HG03520 (cell line): ENCODE measurements at regions not wholly inside any gene's neighbourhood (a gene's known extent, or its start where the extent isn't known, plus 50 kb on each side); places are given as distances from the start of the nearest gene placed in this dataset.

Experiments
- ATAC-seq: cut with Tn5 transposase; IDR thresholded peaks from one replicate; pipeline ENCODE4 v1.9.1; 2021; ENCODE audit warnings: mild to moderate bottlenecking, moderate library complexity; ENCODE audit not compliant: unreplicated experiment

- ATAC-seq, result no peak
Measured at GRCh38 chr20:60599381-60599780, 641.2 kb downstream of the CDH26 start.

DNA sequence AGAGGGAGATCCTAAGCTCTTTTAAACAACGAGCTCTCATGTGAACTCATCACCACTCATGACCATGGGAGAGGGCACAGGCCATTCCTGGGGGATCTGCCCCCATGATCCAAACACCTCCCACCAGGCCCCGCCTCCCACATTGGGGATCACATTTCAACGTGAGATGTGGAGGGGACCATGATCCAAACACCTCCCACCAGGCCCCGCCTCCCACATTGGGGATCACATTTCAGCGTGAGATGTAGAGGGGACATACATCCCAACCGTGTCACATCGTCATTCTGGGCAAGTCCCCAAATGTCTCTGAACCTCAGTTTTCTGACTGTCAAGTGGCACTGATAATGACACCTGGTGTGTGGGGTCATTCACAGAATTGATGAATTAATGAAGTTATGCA, 641.8 kb downstream of the CDH26 start:
- no peak for ATAC-seq

DNA sequence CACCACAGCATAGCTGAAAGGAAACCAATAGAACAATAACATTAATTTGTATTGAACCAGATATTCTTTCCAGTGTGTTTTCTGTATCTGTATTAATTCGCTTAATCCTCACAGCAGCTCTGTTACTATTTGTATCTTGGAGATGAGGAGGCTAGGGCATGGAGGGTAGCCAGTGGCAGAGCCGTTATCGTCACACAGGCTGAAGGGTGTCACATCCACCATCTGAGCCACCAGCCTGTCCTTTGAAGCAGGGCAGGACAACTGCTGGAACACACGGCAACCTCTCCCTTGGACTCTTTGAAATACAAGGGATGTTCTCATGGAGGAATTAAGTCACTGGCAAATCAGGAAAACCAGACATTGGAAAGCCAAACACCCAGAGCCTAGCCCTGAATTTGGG, 628.0 kb upstream of the CDH4 start:
- ATAC-seq, result no peak

DNA sequence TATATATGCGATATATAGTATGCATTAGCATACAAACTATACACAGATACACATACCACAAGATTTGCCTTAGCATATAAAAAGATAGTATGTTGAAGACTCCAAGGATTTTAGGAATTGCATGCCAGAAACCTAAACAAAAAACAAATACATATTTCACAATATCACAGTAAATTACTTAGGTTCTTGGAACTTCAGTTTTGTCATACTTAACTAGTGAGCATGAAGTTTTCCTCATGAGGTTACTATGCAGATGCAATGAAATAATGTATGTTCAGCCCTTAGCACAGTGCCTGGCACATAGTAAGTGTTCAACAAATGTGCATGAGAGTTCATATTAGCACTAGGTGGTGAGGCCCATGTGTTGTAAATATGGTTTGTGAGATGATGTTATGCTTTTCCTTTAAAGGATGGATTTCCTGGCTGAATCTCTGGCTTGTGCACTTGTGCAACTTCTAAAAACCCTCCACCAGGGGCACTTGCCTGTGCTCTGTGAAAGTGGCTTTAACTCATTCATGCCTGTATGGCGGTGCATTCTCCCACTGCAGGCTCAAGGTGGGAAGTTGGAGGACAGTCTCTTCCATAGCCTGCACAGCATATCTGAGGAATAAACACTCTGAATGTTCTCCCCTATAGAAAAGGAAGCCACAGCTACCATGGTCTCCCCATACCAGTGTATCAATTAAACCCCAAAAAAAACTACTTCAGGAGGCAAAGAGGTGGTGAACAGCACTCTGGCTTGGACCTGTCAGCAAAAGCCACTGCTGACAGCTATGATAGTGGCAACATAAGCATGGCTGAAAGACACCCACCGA, 624.1 kb upstream of the CDH4 start:
- no peak for ATAC-seq

GRCh38 chr20:60628749-60629148, 623.3 kb upstream of the CDH4 start:
- ATAC-seq, result no peak

GRCh38 chr20:60629206-60629605, 622.9 kb upstream of the CDH4 start:
- no peak for ATAC-seq

- no peak for ATAC-seq
Measured at GRCh38 chr20:60630609-60631008, 621.5 kb upstream of the CDH4 start.

DNA sequence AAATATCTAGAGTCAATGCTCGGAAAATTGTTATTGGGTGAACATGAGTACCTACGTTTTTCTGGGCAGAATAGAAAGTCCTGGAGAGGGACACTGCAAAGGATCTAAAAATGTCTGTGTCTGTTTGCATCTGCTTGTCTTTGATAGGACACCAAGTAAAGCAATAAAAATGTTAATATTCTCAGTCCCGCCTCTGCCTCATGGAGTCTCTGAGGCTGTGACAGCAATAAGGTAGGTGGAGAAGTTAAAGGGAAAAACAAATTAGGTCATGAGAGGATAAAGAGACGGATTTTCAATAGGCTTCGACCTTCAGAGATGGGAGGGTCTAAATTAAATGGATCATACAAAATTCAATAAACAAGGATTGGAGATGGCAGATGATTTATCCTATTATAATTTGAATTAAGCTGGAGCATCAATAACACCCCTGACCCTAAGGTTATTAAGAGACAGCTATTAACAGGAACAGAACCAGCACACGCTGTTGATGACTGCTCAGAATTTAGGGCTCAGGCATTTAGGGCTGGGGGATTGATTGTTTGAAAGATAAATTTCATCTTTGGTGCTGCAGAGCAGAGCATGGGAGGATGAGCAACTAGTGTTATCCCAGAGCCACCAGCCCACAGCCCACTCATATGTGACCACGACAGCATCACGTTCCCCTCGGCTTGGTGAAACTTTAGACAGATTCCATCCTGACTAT, 620.3 kb upstream of the CDH4 start:
- no peak for ATAC-seq

DNA sequence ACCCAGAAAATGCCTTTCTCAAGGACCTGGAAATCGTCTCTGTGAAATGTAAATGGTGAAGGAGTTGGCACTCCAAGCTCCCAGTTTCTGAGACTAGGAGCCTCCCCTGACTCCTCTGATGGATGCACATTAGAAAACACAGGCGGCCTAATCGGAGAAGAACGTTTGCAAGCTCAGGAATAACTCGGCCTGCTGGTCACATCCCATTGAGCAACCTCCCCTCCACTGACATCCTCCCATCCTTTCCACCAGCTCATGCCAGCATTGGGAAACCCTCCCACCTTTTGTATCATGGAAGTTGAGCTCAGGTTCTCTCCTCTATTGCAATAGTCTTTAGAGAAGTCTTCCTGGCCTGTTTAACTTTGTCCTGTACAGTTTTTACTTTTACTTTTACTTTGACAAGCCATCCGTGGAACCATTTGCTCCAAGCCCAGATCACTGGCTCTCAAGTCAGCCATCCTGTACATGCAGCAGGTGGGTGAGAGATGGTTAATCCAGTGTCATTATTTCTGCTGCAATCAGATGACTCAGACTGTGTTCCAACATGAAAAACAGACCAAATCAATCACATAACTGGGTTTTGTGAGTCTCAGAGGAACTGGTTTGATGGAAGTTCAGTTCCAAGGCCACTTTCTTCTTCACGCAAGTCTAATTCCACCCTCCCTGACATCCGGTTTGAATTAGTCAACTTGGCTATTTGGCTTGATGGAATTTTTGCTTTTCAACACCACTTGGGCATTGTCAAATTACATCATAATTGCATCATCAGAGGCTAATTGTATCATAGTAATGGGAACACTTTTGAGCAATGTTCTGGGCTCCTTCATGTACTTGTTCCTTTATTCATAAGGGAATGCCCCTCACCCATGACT, 619.4 kb upstream of the CDH4 start:
- no peak for ATAC-seq

GRCh38 chr20:60634491-60635172, 617.4 kb upstream of the CDH4 start:
- ATAC-seq, result no peak

GRCh38 chr20:60636417-60636816, 615.6 kb upstream of the CDH4 start:
- no peak for ATAC-seq

GRCh38 chr20:60637801-60638200, 614.3 kb upstream of the CDH4 start:
- ATAC-seq, result no peak

DNA sequence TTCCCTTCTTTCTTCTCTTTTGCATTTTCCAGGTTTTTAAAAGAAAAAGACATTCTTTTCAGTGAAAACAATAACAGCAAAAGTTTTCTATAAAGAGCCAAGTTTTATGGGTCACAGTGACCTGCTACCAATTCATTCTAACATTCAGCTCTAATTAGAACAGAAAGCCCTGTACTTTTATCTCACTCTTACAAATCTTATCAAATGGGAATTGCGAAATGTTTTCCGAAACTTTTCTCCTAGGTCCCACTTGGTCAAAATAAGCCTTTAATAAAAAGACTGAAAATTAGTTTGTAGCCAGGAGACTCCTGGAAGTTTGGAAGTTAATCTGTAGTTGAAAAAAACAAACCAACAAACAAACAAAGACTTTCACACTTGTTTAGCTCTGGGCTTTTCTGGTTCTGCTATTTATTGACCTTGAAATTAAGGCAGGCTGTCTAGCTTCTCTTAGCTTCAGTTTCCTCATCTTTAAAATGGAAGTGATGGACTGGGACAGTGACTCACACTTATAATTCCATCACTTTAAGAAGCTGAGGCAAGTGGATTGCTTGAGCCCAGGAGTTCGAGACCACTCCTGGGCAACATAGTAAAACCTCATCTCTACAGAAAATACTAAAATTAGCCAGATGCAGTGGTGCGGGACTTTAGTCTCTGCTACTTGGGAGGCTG, 613.5 kb upstream of the CDH4 start:
- ATAC-seq, result no peak

DNA sequence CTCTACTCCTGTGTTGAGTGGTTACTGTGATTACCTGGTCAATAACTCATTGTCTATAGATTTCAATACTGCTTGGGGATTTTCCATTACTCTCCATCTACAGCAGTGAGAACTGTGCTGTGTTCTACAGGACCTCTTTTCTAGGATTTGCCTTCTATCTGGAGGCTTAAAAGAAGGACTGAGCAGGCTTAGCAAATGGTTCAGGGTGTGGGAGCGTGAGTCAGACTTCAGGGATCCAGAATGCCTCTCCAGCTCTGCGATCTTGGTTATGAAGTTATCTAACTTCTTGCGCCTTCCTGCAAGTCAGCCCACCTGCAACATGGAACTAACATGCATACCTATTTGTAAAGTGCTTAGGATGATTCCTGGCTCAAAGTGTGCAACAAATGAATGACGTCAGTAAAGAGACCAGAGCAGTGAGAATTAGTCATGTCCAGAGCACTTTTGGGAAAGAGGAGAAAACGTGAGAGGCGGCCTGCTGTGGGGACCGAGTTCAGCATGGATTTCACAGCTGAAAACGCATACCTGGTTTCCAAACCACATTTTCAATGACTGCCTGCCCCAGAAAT, 610.1 kb upstream of the CDH4 start:
- no peak for ATAC-seq

- ATAC-seq, result no peak
Measured at GRCh38 chr20:60642541-60642940, 609.5 kb upstream of the CDH4 start.

DNA sequence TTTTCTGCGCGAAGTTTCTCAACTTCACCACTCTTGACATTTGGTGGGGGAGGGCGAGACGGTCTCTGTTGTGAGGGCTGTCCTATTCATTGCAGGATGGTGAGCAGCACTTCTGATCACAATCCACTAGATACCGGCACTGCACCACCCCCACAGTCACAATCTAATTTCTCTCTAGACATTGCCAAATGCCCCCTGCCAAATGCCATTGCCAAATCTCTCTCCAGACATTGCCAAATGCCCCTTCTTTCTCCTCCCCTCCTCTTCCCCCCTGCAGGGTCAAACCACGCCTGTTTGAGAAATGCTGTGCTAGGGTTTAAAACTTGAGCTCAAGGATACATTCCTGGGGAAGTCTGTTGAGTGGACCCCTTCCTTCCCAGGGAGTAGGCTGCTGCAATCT, 603.5 kb upstream of the CDH4 start:
- no peak for ATAC-seq

- no peak for ATAC-seq
Measured at GRCh38 chr20:60649541-60649940, 602.5 kb upstream of the CDH4 start.

GRCh38 chr20:60650087-60650486, 602.0 kb upstream of the CDH4 start:
- ATAC-seq, result no peak

GRCh38 chr20:60652046-60652445, 600.0 kb upstream of the CDH4 start:
- no peak for ATAC-seq

- ATAC-seq, result no peak
Measured at GRCh38 chr20:60652615-60653014, 599.4 kb upstream of the CDH4 start.
